AG09319 (cell line): ENCODE measurements at regions not wholly inside any gene's neighbourhood (a gene's known extent, or its start where the extent isn't known, plus 50 kb on each side); places are given as distances from the start of the nearest gene placed in this dataset.

Source experiments
- DNase-seq: peaks from one replicate; pipeline ENCODE4 v3.0.0-alpha.2; 2010; ENCODE audit warnings: low read depth; ENCODE audit errors: extremely low read depth
- TF ChIP-seq, protein P1 (sequence below): IDR thresholded peaks from 2 replicates; pipeline ENCODE4 v1.5.1; 2011; ENCODE audit warnings: low read depth, mild to moderate bottlenecking, inconsistent platforms, low read length, moderate library complexity

DNA sequence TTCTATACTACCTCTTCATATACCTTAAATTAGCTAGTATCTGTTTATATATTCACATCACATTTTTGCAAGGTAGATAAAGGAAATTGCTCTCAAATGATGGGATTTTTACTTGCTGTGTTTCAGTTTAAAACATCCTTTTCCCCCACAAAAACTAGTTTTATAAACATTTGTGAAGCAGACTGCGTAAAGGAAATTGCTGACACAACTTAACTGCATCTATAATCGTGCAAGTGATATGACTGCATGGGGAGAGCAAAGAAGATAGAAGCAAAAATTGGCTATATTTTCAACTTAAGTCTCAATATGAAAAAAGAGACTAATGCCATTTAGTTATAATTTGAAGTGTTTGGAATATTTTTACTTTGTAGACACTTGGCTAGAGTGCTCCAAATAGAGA, 385.2 kb downstream of the C4orf33 start:
- DNase-seq, result no peak
- TF ChIP-seq, protein P1, sequence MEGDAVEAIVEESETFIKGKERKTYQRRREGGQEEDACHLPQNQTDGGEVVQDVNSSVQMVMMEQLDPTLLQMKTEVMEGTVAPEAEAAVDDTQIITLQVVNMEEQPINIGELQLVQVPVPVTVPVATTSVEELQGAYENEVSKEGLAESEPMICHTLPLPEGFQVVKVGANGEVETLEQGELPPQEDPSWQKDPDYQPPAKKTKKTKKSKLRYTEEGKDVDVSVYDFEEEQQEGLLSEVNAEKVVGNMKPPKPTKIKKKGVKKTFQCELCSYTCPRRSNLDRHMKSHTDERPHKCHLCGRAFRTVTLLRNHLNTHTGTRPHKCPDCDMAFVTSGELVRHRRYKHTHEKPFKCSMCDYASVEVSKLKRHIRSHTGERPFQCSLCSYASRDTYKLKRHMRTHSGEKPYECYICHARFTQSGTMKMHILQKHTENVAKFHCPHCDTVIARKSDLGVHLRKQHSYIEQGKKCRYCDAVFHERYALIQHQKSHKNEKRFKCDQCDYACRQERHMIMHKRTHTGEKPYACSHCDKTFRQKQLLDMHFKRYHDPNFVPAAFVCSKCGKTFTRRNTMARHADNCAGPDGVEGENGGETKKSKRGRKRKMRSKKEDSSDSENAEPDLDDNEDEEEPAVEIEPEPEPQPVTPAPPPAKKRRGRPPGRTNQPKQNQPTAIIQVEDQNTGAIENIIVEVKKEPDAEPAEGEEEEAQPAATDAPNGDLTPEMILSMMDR, result no peak

- DNase-seq, result no peak
- TF ChIP-seq, protein P1, result no peak
These were observed 392.5 kb downstream of the C4orf33 start for GRCh38 chr4:129488427-129488826.

- no peak for DNase-seq
- TF ChIP-seq, protein P1, result no peak
These were observed 394.6 kb downstream of the C4orf33 start for GRCh38 chr4:129490516-129490915.

GRCh38 chr4:129498626-129499025, 402.7 kb downstream of the C4orf33 start:
- no peak for DNase-seq

DNA sequence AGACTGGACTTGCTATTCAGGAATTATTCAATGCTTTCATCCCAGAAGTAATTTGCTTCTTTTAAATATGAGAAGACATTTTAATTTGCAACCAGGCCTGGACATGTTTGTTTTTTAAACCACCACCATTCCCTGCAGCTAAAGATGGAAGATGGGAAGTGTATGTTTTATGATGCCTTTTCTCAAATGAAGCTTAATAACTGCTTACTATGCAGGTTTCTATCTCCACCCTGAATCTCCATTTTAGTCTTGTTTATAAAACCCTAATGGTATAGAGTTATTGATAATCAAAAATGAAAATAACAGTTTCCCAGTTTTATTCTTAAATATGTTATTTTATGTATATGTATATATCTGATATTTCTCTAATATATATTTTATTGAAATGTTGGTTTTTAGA, 418.9 kb downstream of the C4orf33 start:
- no peak for DNase-seq
- TF ChIP-seq, protein P1, result no peak

More at GRCh38 chr4:129498626-129499025, 402.7 kb downstream of the C4orf33 start:
- TF ChIP-seq, protein P1, result no peak

DNA sequence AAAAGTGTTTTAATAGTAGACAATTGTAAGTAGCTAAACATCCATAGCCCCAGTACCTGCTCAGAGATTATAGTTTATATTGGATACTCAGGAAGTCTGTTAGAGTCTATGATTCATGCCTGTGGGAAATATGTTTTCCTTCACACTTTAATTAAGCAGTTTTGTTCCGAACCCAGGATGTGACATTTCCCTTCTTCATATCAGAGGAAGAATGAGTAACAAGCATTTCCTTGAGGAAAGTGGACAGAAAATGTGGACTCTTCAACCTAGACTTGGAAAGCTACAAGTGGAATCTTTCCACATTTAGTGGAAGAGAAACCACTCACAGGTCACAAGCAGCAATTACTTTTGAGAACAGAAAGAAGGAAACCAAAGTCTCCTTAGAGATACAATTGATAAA, 419.4 kb downstream of the C4orf33 start:
- TF ChIP-seq, protein P1, result no peak
- no peak for DNase-seq

DNA sequence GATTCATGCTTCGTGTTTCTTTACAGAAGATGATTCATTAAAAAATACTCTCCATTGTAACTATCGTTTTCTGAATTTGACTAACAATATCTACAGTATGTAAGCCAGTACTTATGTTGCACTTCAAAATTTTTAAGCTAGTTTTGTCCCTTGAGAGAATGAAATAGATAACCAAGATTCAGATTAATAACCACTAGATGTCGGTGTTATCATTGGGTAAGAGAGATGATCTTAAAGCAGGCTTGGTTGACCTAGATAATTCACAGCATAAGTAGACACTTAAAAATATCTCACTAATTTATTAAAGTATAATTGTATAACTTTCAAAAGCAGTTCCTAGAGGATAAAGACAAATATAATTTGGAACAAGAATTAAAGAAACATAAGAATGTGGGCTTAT, 430.9 kb downstream of the C4orf33 start:
- DNase-seq, result no peak
- TF ChIP-seq, protein P1, result no peak
